GM12872 (cell line): ENCODE measurements at regions not wholly inside any gene's neighbourhood (a gene's known extent, or its start where the extent isn't known, plus 50 kb on each side); places are given as distances from the start of the nearest gene placed in this dataset.

ENCODE experiments used
- CTCF ChIP-seq: IDR thresholded peaks from 3 replicates; pipeline ENCODE4 v1.5.1; 2011; ENCODE audit warnings: low read depth, mild to moderate bottlenecking, low read length, moderate library complexity; ENCODE audit not compliant: insufficient read depth

DNA sequence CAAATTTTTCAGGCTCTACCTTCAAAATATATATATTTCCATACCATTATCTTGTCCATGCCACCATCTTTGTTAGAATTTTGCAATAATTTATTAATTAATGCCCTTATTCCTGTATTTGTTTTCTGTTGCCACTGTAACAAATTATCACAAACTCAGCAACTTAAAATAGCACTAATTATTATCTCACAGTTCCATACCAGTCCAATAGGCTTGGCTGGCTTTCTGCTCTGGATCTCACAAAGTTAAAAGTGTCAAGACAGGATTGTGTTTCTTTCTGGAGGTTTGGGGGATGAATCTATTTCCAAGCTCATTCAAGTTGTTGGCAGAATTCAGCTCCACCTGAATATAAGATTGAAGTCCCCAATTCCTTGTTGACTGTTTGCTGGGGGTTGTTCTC lies 58.6 kb upstream of the SLC38A4 start:
- no peak for TF ChIP-seq CTCF

DNA sequence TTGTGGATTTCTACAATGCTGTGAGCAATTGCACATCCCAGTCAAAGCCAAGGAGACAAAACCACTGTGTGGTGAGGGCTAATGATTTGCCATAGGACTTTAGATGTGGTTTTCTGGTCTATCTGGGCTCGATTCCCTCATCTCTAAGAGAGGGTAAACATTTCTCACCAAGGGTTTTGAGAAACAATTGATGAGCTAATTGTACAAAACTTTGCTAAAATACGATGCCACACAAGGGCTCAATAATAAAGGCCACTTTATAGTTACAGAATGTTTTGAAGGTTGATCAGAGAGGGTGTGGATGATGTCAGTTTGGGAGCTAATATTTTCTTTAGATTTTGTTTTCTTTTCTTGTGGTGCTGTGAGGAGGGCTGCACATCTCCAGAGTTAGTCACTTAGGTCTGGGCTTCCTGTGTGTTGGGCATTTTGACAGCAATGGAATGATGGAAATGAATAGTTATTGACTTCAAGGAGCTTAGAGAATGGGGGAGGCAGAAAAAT lies 60.8 kb upstream of the SLC38A4 start:
- TF ChIP-seq CTCF = no peak

DNA sequence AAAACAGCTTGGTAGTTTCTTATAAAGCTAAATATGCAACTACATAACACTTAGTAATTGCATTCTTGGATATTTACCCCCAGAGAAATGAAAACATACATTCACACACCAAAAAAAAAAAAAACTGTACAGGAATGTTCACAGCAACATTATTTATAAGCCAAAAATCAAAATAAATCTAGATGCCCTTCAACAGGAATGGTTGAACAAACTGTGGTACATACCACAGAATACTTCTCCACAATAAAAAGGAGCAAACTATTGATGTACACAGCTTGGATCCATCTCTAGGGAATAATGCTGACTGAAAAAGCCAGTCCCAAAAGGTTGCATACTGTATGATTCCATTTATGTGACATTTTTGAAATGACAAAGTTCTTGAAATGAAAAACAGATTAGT lies 62.1 kb upstream of the SLC38A4 start:
- TF ChIP-seq CTCF = no peak

DNA sequence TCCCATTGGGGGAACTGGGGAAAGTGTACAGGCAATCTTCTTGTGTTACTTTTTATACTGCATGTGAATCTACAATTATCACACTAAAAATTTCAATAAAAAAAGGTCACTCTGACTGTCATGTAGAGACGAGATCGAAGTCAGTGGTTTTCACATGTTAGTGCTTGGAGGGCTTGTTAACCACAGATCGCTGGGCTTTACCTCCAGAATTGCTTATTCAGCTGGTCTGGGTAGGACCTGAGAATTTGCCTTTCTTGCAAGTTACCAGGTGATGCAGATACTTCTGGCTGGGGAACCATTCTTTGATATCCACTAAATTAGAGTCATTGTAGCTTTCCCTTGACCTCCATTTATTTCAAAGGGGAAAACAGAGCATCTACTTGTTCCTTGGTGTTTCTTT lies 62.8 kb upstream of the SLC38A4 start:
- no peak for TF ChIP-seq CTCF

DNA sequence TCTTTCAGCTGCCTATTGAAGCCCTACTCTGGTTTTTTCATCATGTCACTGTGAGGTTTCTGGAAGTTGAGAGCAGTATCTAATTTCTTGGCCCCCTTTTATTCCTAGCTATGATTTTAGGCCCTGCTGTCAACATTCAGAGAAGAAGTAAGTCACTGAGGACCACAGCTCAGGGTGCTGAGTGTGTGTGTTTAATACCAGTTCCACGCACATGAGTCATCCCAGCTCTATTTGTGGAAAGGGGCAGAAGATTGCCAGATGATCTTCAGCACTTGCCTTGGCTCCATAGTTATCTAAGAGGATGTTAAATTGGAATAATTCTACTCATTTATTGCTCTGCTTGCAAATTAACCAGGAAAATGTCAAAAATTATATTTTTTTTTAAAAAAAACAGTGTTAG lies 65.5 kb upstream of the SLC38A4 start:
- TF ChIP-seq CTCF = no peak

DNA sequence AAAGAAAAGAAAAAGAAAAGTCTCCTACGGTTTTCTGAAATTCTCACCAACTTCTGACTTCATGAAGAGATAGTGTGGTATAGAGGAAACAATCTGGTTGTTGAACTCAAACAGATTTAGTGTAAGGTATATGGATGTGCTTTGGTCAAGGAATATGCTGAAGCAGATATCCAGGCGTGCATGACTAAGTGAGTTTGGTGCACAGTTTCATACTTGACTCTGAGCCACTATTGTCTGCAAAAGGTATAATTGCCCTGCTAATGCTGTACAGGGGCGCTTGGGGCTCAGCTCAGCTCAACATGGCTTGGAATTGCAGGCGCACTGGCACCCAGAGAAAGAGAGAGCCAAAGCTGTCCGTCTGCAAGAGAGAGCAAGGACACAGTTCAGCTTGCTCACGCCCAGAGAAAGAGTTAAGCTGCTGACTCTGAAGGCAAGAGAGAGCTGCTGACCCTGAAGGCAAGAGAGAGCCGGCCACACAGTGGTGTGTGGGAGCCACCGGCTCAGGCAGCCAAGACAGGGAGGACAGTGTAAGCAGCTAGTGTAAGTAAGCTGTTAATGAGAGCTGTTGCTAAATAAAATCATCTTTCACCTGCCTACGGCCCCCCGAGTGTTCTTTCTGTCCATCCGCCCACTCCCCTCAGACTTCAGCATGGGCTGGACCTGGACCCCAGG lies 66.4 kb upstream of the SLC38A4 start:
- no peak for TF ChIP-seq CTCF

DNA sequence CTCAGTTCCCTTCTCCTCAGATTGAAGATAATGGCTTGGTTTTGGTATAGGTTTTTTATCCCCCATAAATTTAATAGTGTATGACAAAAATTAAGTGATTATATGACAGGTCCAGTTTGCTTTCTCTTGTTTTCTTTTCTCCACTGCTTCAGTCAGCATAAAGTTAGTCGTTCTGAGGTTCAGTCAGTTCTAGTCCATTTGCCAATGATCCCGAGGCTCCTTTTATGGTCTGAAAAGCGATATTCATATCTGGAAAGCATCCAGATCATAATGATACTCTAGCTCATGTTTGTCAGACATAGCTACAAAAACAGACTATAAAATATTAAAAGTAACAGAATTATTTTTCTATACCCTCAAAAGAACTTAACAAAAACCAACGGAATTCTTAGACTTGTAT lies 67.1 kb upstream of the SLC38A4 start:
- TF ChIP-seq CTCF = no peak
